Naive B cell (primary cell): ENCODE measurements at regions not wholly inside any gene's neighbourhood (a gene's known extent, or its start where the extent isn't known, plus 50 kb on each side); places are given as distances from the start of the nearest gene placed in this dataset.

Experiments used
- ATAC-seq, 2 donors: fragments of 150-1000 bp; cut with Tn5 transposase; 2 replicates each; pipeline ENCODE4 v1.10.0; 2021; ENCODE audit warnings: low read depth in 2 of 2, mild to moderate bottlenecking in 2 of 2, moderate library complexity in 2 of 2
- DNase-seq: peaks from one replicate; pipeline ENCODE4 v3.0.0; 2022
- H3K27ac Mint-ChIP-seq, 6 donors: one replicate each; pipeline ENCODE4 v1.8.0; 2020 to 2022; ENCODE audit warnings: mild to moderate bottlenecking in 6 of 6, mixed read lengths in 6 of 6, moderate library complexity in 5 of 6, inconsistent platforms in 2 of 6
- H3K27me3 Mint-ChIP-seq, 3 donors: one replicate each; pipeline ENCODE4 v1.8.0; 2021 to 2022; ENCODE audit warnings: mixed read lengths in 3 of 3, mild to moderate bottlenecking in 1 of 3
- H3K36me3 Mint-ChIP-seq, 2 donors: one replicate each; pipeline ENCODE4 v1.8.0; 2020 to 2022; ENCODE audit warnings: mixed read lengths in 2 of 2, inconsistent platforms in 1 of 2, mild to moderate bottlenecking in 1 of 2
- H3K4me1 Mint-ChIP-seq, 3 donors: one replicate each; pipeline ENCODE4 v1.8.0; 2020 to 2022; ENCODE audit warnings: mixed read lengths in 3 of 3, inconsistent platforms in 1 of 3, mild to moderate bottlenecking in 1 of 3, moderate library complexity in 1 of 3
- H3K4me3 Mint-ChIP-seq, 8 donors: one replicate each; pipeline ENCODE4 v1.8.0; 2020 to 2022; ENCODE audit warnings: mild to moderate bottlenecking in 8 of 8, mixed read lengths in 8 of 8, moderate library complexity in 8 of 8, inconsistent platforms in 2 of 8
- H3K9me3 Mint-ChIP-seq, 7 donors: one replicate each; pipeline ENCODE4 v1.8.0; 2020 to 2022; ENCODE audit warnings: mixed read lengths in 7 of 7, mild to moderate bottlenecking in 5 of 7, inconsistent platforms in 2 of 7, moderate library complexity in 1 of 7

DNA sequence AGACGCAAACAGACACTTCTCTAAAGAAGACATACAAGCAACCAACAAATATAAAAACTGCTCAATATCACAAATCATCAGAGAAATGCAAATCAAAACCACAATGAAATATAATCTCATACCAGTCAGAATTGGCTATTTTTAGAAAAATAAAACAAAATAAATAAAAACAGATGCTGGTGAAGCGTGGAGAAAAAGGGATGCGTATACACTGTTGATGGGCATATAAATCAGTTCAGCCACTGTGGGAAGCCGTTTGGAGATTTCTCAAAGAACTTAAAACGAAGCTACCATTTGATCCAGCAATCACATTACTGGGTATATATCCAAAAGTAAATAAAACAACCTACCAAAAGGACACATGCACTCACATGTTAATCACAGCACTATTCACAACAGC, 206.2 kb downstream of the HNMT start:
- ATAC-seq (no peak), DNase-seq (no peak)
- Mint-ChIP-seq H3K27me3 (no peaks in the 10 kb centered on the region), H3K4me3 (no peak overlapping the region), H3K27ac (no peak overlapping the region), H3K4me1 (no peaks in the 10 kb centered on the region), H3K36me3 (peaks cover 4 to 26% of the 10 kb centered on the region in 2 donors), H3K9me3 (peaks cover 8 to 49% (median 23%) of the 10 kb centered on the region in 7 donors)

DNA sequence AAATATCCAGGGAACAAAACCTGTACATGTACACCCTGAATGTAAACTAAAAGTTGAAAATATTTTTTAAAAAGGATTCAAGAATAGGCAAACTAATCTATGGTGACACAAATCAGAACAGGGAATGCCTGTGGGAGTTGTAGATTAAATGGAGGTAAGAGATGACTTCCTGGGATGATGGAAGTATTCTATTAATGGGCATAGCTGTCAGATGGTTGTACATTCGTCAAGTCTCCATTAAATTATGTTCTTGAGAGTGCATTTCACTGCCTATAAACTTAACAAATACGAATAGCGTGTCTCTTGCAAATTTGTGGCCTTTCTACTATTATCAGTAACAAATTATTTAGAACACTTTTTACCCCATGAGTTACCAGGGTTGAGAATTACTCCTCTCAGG, 207.0 kb downstream of the HNMT start:
- Mint-ChIP-seq H3K27me3 (no peaks in the 10 kb centered on the region), H3K36me3 (peaks cover 4 to 19% of the 10 kb centered on the region in 2 donors), H3K9me3 (peaks cover 8 to 42% (median 20%) of the 10 kb centered on the region in 7 donors), H3K4me1 (no peaks in the 10 kb centered on the region), H3K27ac (no peak overlapping the region), H3K4me3 (no peak overlapping the region)
- ATAC-seq (no peak), DNase-seq (no peak)

DNA sequence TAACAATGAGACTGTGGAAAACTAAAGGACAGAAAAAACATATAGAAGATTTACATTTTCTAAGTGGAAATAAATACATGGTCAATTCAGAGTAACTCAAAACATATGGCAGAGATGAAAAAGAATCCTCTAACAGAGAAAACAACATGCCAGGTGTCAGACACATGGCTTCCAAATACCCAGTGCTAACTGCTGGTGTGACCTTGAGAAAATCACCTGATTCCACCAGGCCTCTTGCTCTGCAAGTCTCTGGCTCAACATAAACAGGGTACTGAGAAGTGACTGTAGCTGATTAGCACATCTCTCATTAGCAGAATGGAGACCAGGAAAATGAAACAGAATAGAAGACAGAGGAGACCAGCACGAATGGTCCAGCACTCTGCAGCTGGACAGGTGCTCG, 210.8 kb downstream of the HNMT start:
- no peak for ATAC-seq
- no peak for DNase-seq
- Mint-ChIP-seq H3K36me3 (peaks cover 4 to 7% of the 10 kb centered on the region in 2 donors), H3K9me3 (peaks cover 0 to 8% (median 2%) of the 10 kb centered on the region in 7 donors), H3K4me1 (no peaks in the 10 kb centered on the region), H3K27ac (no peak overlapping the region), H3K4me3 (no peak overlapping the region), H3K27me3 (no peaks in the 10 kb centered on the region)

DNA sequence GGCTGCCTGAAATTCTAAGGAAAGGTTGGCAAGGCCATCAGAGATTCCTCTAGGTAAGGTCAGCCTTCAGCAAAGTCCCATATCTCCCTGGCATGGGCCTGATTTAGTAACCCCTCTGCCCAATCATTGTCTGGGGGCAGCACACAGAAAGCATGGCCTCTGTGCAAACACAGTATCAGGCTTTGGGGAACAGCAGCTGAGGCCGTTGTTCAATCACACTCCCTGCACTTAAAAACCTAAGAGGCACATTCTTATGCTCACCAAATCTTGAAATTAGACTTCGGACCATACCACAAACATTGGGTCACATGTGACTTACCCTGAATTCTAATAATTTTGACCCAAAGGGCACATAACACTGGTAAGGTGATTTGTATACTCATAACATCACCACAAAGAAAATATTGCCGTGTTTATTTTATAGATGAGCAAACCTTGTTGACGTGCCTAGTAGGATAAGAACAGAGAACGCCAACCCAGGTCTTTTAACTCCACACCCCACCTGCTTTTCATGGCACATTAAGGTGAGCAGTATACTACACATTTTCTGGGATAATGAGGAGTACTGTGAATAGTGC, 212.7 kb downstream of the HNMT start:
- H3K36me3 Mint-ChIP-seq: peaks cover 4 to 7% of the 10 kb centered on the region in 2 donors
- H3K4me1 Mint-ChIP-seq: no peaks in the 10 kb centered on the region
- no peaks in the 10 kb centered on the region for H3K27me3 Mint-ChIP-seq
- peaks cover 0 to 8% (median 2%) of the 10 kb centered on the region in 7 donors for H3K9me3 Mint-ChIP-seq
- ATAC-seq: no peak
- no peak for DNase-seq
- H3K27ac Mint-ChIP-seq: no peak overlapping the region
- H3K4me3 Mint-ChIP-seq: no peak overlapping the region

DNA sequence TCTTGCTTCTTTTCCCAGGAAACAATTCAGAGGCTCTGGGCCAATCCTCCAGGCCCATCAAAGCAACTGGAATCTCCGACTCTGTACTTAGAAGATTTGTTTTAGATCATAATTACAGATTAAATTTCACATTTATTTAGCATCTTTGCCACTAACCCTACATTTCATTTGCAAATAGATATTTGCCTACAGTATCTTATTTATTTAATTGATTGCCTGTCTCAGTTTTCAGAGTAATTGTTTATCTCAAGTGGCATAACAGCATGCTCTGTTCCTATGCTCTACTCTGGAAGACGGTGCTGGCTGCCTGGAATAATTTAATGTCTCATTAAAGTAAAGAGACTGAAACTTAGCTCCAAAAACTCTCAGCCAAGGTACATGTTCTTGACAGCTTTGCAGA, 213.4 kb downstream of the HNMT start:
- Mint-ChIP-seq H3K27me3 (no peaks in the 10 kb centered on the region), H3K9me3 (peaks cover 0 to 8% (median 1%) of the 10 kb centered on the region in 7 donors), H3K27ac (no peak overlapping the region), H3K36me3 (peaks cover 4 to 7% of the 10 kb centered on the region in 2 donors), H3K4me3 (no peak overlapping the region), H3K4me1 (no peaks in the 10 kb centered on the region)
- DNase-seq: no peak
- ATAC-seq: no peak

DNA sequence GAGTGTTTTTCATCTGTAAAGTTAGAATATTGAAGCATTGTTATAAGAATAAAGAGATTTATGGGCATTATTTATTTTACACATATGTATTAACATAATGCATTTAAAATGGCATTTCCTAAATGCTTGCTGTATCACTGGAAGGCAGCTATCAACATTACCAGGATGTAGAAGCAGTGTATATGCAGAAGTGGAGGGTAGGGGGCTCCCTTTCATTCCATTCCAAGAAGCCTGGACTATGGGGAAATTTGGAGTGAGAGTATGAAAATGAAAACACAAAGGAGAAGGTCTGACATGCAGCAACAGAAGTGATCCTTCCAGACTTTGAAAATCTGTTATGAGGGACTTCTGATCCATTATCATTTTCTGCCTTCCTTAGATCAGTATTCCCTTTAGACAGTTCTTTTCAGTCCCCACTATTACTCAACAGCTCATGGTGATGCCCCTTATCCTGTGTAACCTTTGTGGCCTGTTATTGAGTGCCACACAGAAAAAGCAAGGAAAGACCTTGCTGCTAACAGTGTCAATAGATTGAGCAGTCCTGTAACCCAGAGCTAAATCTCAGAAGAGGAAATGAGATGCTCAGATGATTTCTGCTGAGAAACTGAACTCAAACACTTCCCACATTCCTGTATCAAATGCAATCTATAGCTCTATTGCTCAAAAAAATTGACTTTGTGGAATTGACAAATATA, 216.6 kb downstream of the HNMT start:
- H3K9me3 Mint-ChIP-seq: no peaks in the 10 kb centered on the region
- no peaks in the 10 kb centered on the region for H3K4me1 Mint-ChIP-seq
- no peak for DNase-seq
- H3K27me3 Mint-ChIP-seq: no peaks in the 10 kb centered on the region
- no peak overlapping the region for H3K27ac Mint-ChIP-seq
- ATAC-seq: no peak
- H3K36me3 Mint-ChIP-seq: no peaks in the 10 kb centered on the region
- H3K4me3 Mint-ChIP-seq: no peak overlapping the region

DNA sequence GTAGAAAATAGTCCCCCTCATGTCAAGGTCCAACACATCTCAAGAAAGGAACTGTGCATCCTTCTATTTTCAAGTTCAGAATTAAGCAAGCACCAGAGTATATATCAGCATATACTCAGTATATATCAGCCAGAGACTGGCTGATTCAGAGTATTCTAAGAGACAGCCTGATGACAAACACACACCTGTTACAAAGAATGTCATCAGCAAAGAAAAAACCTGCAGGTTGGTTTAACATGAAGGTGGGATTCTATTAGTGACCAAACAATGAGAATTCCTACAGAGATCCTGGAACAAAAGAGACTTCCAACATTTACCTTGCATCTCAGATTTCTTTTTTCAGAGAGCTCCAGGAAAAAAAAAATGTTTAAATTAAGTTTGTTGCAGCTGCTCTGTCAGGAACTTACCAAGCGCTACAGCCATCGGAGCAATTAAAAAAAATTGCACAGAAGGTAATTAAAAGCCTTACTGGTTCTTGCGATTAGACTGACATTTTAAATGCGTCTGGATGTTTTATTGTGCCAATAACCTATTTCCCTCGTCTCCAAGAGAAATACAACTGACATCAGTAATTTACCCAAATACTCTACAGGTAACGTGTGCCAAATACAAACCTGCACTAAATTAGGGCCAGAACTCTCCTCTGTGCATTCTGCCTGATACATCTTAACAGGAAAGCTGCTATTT, 218.1 kb downstream of the HNMT start:
- Mint-ChIP-seq H3K27ac (no peak overlapping the region), H3K27me3 (no peaks in the 10 kb centered on the region), H3K9me3 (peaks cover 0 to 2% (median 0%) of the 10 kb centered on the region in 7 donors), H3K4me1 (no peaks in the 10 kb centered on the region), H3K4me3 (no peak overlapping the region), H3K36me3 (no peaks in the 10 kb centered on the region)
- DNase-seq (no peak), ATAC-seq (no peak)

DNA sequence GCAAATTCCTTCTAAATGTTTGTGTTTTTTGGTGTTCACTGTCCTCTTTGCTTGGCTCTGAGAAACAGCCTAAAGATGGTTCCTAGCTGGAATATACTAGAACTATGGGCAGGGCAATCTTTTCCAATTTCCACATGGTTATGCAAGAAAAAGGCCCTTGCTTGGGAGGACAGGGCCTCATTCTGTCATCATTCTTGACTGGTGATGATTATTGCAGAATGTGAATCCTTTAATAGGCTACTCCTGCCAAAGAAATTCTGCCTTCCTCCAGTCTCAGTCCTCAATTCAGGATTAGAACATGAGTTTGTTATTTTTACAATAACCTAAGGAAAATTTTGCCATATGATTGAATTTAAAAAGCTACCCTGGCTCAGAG, 218.7 kb downstream of the HNMT start:
- Mint-ChIP-seq H3K36me3 (no peaks in the 10 kb centered on the region), H3K4me1 (no peaks in the 10 kb centered on the region), H3K27ac (no peak overlapping the region), H3K9me3 (peaks cover 0 to 2% (median 0%) of the 10 kb centered on the region in 7 donors), H3K4me3 (no peak overlapping the region), H3K27me3 (no peaks in the 10 kb centered on the region)
- DNase-seq (no peak), ATAC-seq (no peak)

DNA sequence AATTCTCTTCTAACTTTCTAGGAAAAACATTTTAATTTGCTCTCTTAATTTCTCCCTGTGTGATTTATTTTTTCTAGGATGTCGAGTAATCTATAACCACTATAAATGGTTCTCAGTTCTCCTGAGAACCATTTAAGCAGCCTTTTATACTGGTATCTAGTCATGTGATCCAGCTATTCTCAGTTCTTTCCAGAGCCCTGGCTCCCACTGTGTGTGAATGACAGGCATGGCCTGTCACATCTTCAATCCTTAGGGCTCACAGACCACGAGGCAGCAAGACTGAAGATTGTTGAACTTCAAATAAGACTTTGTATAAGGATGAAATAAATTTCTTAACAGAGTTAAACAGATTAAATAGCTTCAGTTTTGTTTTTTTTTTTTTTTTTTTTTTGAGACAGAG, 219.4 kb downstream of the HNMT start:
- Mint-ChIP-seq H3K36me3 (no peaks in the 10 kb centered on the region), H3K4me3 (no peak overlapping the region), H3K27ac (no peak overlapping the region), H3K27me3 (no peaks in the 10 kb centered on the region), H3K4me1 (no peaks in the 10 kb centered on the region), H3K9me3 (peaks cover 0 to 2% (median 0%) of the 10 kb centered on the region in 7 donors)
- ATAC-seq: no peak
- no peak for DNase-seq

DNA sequence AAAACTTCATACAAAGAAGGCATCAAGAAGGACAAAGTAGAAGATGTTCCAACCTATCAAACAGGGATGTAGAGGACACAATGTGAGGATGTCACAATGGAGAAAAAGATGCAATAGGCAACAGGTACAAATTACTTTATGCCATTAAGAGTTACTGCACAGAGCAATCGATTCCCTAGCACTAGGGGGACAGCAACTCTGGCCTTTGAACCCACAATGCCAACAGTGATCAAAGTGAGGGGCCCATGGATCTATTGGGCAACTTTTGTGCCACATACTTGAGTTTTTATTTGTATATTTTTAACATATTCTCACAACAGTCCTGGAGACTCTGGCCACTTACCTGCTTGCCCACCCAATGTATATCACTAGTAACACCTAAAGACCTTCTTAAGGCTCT, 220.2 kb downstream of the HNMT start:
- no peaks in the 10 kb centered on the region for H3K4me1 Mint-ChIP-seq
- ATAC-seq (no peak), DNase-seq (no peak)
- H3K4me3 Mint-ChIP-seq: no peak overlapping the region
- H3K9me3 Mint-ChIP-seq: peaks cover 0 to 2% (median 0%) of the 10 kb centered on the region in 7 donors
- H3K36me3 Mint-ChIP-seq: no peaks in the 10 kb centered on the region
- no peaks in the 10 kb centered on the region for H3K27me3 Mint-ChIP-seq
- H3K27ac Mint-ChIP-seq: no peak overlapping the region

DNA sequence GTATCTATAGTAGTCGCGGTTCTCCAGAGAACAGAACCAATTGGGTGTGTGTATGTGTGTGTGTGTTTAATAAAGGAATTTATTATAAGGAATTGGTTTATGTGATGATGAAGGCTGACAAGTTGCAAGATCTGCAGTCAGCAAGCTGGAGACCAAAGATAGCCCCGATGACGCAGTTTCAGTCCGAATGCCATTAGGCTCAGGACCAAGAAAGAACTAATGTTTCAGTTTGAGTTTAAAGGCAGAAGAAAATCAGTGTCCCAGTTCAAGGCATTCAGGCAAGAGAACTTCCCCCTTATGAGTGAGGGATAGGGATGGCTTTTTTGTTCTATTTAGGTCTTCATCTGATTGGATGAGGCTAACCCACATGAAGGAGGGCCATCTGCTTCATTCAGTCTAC, 221.6 kb downstream of the HNMT start:
- Mint-ChIP-seq H3K4me3 (no peak overlapping the region), H3K9me3 (peaks cover 0 to 2% (median 0%) of the 10 kb centered on the region in 7 donors), H3K36me3 (no peaks in the 10 kb centered on the region), H3K4me1 (no peaks in the 10 kb centered on the region), H3K27ac (no peak overlapping the region), H3K27me3 (no peaks in the 10 kb centered on the region)
- no peak for ATAC-seq
- DNase-seq: no peak

DNA sequence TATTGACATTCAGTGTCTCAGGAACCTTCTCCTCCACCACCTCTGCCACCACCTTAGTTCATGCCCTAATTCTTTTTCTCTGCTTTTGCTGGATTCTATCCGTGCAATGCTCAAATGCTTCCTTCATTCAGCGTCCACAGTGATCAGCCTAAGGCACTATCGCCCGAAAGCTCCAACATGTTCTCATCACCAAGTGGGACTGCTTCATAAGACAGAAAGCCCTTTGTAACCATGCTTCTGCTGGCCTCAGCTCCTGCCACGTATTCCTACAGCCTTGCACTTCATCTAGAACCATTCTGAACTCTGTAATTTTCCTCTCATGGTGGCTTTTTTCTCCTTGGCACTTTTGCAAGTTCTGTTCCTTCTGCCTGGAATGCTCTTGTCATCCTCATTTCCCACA, 222.9 kb downstream of the HNMT start:
- DNase-seq: no peak
- Mint-ChIP-seq H3K27ac (no peak overlapping the region), H3K4me3 (no peak overlapping the region), H3K9me3 (peaks cover 0 to 2% (median 0%) of the 10 kb centered on the region in 7 donors), H3K4me1 (no peaks in the 10 kb centered on the region), H3K36me3 (no peaks in the 10 kb centered on the region), H3K27me3 (no peaks in the 10 kb centered on the region)
- no peak for ATAC-seq

DNA sequence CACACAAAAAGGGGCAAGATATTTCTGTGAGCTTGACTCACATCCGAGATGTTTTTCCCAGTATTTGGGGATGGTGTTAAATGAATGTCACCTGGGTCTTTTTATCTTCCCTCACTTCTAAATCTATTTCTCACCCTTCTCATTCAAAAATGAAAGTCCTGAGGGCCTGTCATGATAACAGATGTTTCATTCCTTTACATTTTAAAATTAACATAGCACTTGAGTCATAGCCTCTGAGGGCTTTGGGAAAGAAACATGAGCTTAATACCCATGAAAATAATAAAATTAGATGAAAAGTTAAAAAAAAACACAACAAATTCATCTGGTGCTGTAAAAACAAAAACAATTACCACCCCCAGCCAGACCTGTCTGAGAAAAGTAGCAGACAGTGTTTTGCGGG, 226.7 kb downstream of the HNMT start:
- peaks cover 0 to 2% (median 0%) of the 10 kb centered on the region in 7 donors for H3K9me3 Mint-ChIP-seq

More for the DNA sequence above, 226.7 kb downstream of the HNMT start:
- DNase-seq (no peak), ATAC-seq (no peak)
- H3K4me1 Mint-ChIP-seq: no peaks in the 10 kb centered on the region
- H3K27me3 Mint-ChIP-seq: peaks cover 0 to 4% (median 0%) of the 10 kb centered on the region in 3 donors
- H3K27ac Mint-ChIP-seq: no peak overlapping the region
- no peak overlapping the region for H3K4me3 Mint-ChIP-seq
- no peaks in the 10 kb centered on the region for H3K36me3 Mint-ChIP-seq
